ENCODE measurements at regions not wholly inside any gene's neighbourhood (a gene's known extent, or its start where the extent isn't known, plus 50 kb on each side); places are given as distances from the start of the nearest gene placed in this dataset.
"Not testable (repeated sequence)": the region's sequence is repeated elsewhere in the genome, so short reads cannot be mapped to it uniquely, and the experiment has no call there.

DNA sequence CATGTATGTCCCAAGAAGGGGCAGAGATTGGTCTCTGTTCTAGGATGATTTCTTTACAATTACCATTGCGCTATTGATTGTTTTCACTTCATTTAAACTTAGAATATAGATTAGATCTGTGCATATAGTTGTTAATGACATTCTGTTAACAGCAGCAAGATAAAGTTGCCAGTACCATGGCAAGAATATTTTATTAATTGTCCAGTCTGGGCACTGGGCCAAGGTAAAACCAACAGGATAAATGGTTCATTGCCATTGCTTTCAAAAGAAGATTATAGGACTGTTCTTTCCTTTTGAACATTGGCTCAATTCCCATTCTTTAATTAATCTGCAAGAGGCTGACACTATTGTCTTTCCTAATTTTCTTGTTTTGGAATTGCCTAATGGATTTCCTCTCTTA lies 592.4 kb downstream of the RFPL4B start:
- Histone ChIP-seq H2AFZ (no peak overlapping the region), H3K4me3 (ENCODE audit: low read depth, low read length) (no peak overlapping the region), H3K79me2 (no peaks in the 10 kb centered on the region), H3K27me3 (ENCODE audit: control insufficient read depth, insufficient read depth, low read length) (no peaks in the 10 kb centered on the region), H3K36me3 (ENCODE audit: control insufficient read depth, insufficient read depth, low read length) (no peaks in the 10 kb centered on the region), H3K9me3 (ENCODE audit: control insufficient read depth, low read length) (no peaks in the 10 kb centered on the region), H3K9ac (no peak overlapping the region), H3K27ac (no peak overlapping the region), H3K4me1 (no peaks in the 10 kb centered on the region), H3K4me2 (ENCODE audit: low read length) (no peak overlapping the region)
- TF ChIP-seq, protein P1, sequence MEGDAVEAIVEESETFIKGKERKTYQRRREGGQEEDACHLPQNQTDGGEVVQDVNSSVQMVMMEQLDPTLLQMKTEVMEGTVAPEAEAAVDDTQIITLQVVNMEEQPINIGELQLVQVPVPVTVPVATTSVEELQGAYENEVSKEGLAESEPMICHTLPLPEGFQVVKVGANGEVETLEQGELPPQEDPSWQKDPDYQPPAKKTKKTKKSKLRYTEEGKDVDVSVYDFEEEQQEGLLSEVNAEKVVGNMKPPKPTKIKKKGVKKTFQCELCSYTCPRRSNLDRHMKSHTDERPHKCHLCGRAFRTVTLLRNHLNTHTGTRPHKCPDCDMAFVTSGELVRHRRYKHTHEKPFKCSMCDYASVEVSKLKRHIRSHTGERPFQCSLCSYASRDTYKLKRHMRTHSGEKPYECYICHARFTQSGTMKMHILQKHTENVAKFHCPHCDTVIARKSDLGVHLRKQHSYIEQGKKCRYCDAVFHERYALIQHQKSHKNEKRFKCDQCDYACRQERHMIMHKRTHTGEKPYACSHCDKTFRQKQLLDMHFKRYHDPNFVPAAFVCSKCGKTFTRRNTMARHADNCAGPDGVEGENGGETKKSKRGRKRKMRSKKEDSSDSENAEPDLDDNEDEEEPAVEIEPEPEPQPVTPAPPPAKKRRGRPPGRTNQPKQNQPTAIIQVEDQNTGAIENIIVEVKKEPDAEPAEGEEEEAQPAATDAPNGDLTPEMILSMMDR (IDR thresholded peaks at IDR 0.05) = no peak

DNA sequence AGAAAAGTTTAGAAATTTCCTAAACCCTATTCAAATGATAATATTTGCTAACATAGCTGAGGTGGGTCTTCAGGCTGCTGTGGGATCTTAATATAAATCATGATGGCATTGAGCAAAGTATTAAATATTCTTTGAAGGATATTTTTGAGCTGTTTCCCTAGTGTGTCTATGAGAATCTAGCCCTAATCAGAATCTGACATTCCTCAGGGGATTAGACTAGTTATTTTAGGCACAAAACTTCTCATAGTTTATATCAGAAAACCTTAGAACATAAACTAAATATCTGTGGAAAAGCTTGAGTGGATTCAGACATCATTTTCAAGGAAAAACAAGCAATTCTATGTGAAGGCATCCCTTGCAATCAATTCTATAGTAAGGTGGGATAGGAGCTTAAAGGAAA lies 594.5 kb downstream of the RFPL4B start:
- H3K4me2 ChIP-seq (ENCODE audit: low read length) = no peak overlapping the region
- no peak overlapping the region for H3K9ac ChIP-seq
- no peak overlapping the region for H3K27ac ChIP-seq

DNA sequence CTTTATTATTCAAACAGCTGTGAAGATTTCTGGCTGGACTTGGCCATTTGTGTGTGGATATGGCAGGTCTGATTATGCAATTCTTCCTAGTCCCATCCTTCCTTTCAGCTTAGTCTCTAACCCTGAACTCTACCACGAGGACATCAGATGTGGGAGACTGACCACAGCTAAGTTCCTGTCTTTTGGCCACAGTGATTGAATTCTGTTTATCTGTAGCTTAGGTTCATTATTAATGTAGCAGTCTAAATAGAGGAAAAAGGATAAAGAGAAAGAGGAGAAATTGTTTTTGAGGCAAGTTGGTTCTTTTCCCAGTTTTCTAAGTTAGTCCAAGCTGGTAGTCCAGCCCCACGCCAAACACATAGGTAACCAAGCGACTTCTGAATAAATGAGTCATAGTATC lies 598.9 kb downstream of the RFPL4B start:
- Histone ChIP-seq H3K4me3 (ENCODE audit: low read depth, low read length) (no peak overlapping the region), H3K4me2 (ENCODE audit: low read length) (no peak overlapping the region), H3K9me3 (ENCODE audit: control insufficient read depth, low read length) (no peaks in the 10 kb centered on the region), H3K27ac (no peak overlapping the region), H3K4me1 (no peaks in the 10 kb centered on the region), H3K36me3 (ENCODE audit: control insufficient read depth, insufficient read depth, low read length) (no peaks in the 10 kb centered on the region), H2AFZ (no peak overlapping the region), H3K9ac (no peak overlapping the region), H3K79me2 (no peaks in the 10 kb centered on the region), H3K27me3 (ENCODE audit: control insufficient read depth, insufficient read depth, low read length) (no peaks in the 10 kb centered on the region)
- TF ChIP-seq, protein P1 (IDR thresholded peaks at IDR 0.05) = no peak

More for the DNA sequence above, 594.5 kb downstream of the RFPL4B start:
- H3K27me3 ChIP-seq (ENCODE audit: control insufficient read depth, insufficient read depth, low read length) = no peaks in the 10 kb centered on the region
- H3K79me2 ChIP-seq = no peaks in the 10 kb centered on the region
- H3K4me3 ChIP-seq (ENCODE audit: low read depth, low read length) = no peak overlapping the region
- H3K36me3 ChIP-seq (ENCODE audit: control insufficient read depth, insufficient read depth, low read length) = no peaks in the 10 kb centered on the region
- H3K9me3 ChIP-seq (ENCODE audit: control insufficient read depth, low read length) = no peaks in the 10 kb centered on the region
- TF ChIP-seq, protein P1 (IDR thresholded peaks at IDR 0.05) = no peak
- no peaks in the 10 kb centered on the region for H3K4me1 ChIP-seq
- H2AFZ ChIP-seq = no peak overlapping the region

DNA sequence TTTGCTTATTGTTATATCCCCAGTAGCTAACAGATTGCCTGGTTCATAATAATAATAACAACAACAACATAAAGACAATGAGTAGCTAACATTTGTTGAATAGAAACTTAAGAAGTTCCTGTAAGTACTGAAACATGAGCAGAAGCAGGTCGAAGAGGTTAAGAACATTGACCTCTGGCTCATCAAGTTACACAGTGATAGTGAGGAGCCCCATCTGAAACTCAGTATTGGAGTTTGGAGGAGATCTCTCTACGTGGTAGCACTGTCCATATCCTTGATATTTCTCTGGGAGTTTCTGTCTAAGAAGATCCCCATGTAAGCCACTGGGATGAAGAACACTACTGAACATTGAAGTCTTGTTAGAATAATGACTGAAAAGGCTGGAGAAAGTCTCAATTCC lies 600.4 kb downstream of the RFPL4B start:
- H2AFZ ChIP-seq = no peak overlapping the region
- no peak overlapping the region for H3K4me2 ChIP-seq (ENCODE audit: low read length)
- TF ChIP-seq, protein P1 (IDR thresholded peaks at IDR 0.05) = no peak
- no peaks in the 10 kb centered on the region for H3K9me3 ChIP-seq (ENCODE audit: control insufficient read depth, low read length)
- H3K36me3 ChIP-seq (ENCODE audit: control insufficient read depth, insufficient read depth, low read length) = no peaks in the 10 kb centered on the region
- no peak overlapping the region for H3K4me3 ChIP-seq (ENCODE audit: low read depth, low read length)
- H3K27me3 ChIP-seq (ENCODE audit: control insufficient read depth, insufficient read depth, low read length) = no peaks in the 10 kb centered on the region
- H3K27ac ChIP-seq = no peak overlapping the region
- no peak overlapping the region for H3K9ac ChIP-seq
- no peaks in the 10 kb centered on the region for H3K4me1 ChIP-seq
- no peaks in the 10 kb centered on the region for H3K79me2 ChIP-seq

DNA sequence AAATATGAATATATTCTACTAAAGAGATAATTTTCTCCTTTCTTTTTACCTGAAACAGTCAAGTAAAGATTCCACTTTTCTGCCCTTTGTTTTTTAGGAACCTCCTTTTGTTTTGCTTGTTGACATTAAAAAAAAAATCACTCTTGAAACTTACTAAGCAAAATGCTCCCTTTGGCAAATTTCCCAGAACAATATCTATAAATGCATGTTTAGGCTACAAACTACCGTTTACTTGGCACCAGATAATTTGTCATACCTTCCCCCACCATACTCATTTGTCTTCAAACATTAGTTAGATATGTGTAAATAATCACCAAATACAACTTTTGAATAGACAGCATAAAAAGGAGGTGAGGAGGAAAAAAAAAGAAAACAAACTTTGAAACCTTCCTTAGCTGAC lies 604.7 kb downstream of the RFPL4B start:
- no peaks in the 10 kb centered on the region for H3K36me3 ChIP-seq (ENCODE audit: control insufficient read depth, insufficient read depth, low read length)
- no peaks in the 10 kb centered on the region for H3K79me2 ChIP-seq
- H3K27ac ChIP-seq = no peak overlapping the region
- H3K4me3 ChIP-seq (ENCODE audit: low read depth, low read length) = no peak overlapping the region
- H3K4me1 ChIP-seq = no peaks in the 10 kb centered on the region
- no peak overlapping the region for H3K9ac ChIP-seq
- H3K27me3 ChIP-seq (ENCODE audit: control insufficient read depth, insufficient read depth, low read length) = no peaks in the 10 kb centered on the region
- no peak overlapping the region for H3K4me2 ChIP-seq (ENCODE audit: low read length)
- no peaks in the 10 kb centered on the region for H3K9me3 ChIP-seq (ENCODE audit: control insufficient read depth, low read length)
- no peak overlapping the region for H2AFZ ChIP-seq
- TF ChIP-seq, protein P1 (IDR thresholded peaks at IDR 0.05) = no peak

DNA sequence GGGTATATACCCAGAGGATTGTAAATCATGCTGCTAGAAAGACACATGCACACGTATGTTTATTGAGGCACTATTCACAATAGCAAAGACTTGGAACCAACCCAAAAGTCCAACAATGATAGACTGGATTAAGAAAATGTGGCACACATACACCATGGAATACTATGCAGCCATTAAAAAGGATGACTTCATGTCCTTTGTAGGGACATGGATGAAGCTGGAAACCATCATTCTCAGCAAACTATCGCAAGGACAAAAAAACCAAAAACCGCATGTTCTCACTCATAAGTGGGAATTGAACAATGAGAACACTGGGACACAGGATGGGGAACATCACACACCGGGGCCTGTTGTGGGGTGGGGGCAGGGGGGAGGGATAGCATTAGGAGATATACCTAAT lies 608.6 kb downstream of the RFPL4B start:
- H2AFZ ChIP-seq; H3K4me2 ChIP-seq (ENCODE audit: low read length); H3K4me3 ChIP-seq (ENCODE audit: low read depth, low read length); H3K27ac ChIP-seq; H3K9ac ChIP-seq; H3K36me3 ChIP-seq (ENCODE audit: control insufficient read depth, insufficient read depth, low read length); H3K27me3 ChIP-seq (ENCODE audit: control insufficient read depth, insufficient read depth, low read length); H3K9me3 ChIP-seq (ENCODE audit: control insufficient read depth, low read length); H3K4me1 ChIP-seq; H3K79me2 ChIP-seq: not testable (repeated sequence)
